IMR-90 (cell line): ENCODE measurements at regions not wholly inside any gene's neighbourhood (a gene's known extent, or its start where the extent isn't known, plus 50 kb on each side); places are given as distances from the start of the nearest gene placed in this dataset.

Experiments used
- ATAC-seq: fragments of 200-7000 bp; cut with Tn5 transposase; 2 replicates; pipeline ENCODE4 v1.9.1; 2020; ENCODE audit warnings: low read depth, mild to moderate bottlenecking, moderate library complexity
- BruUV-seq: library from RNA; stranded (reverse); fragments of 400-500 nt; replicated peaks from 2 replicates; lab custom pipeline; 2021; lab: Mats Ljungman, UMichigan
- CTCF ChIA-PET: fragments of 300-600 bp; formaldehyde crosslinking; extraction: SDS; loops from one replicate; lab custom pipeline; 2021; ENCODE audit warnings: antibody characterized with exemption; lab: Yijun Ruan, JAX
- POLR2A ChIA-PET: fragments of 300-600 bp; sonication (Branson Sonifier 250); formaldehyde crosslinking; loops from one replicate; lab custom pipeline; 2022; ENCODE audit warnings: antibody characterized with exemption; ENCODE audit not compliant: unreplicated experiment; lab: Charles Lee
- DNase-seq: peaks from one replicate; pipeline ENCODE4 v3.0.0; 2013
- H2AFZ ChIP-seq: replicated peaks from 2 replicates; pipeline ENCODE3; 2013; ENCODE audit warnings: low read length, mild to moderate bottlenecking; ENCODE audit not compliant: poor library complexity
- H2AK5ac ChIP-seq: 2 replicates; pipeline ENCODE4 v1.6.1; 2013; ENCODE audit warnings: low read depth, low read length, inconsistent platforms
- H2AK9ac ChIP-seq: replicated peaks from 2 replicates; pipeline ENCODE3; 2013; ENCODE audit warnings: mild to moderate bottlenecking, low read depth, low read length, moderate library complexity; ENCODE audit not compliant: poor library complexity
- H2BK120ac ChIP-seq: 2 replicates; pipeline ENCODE4 v1.6.1; 2013; ENCODE audit warnings: low read depth, low read length, inconsistent platforms
- H2BK15ac ChIP-seq: 3 replicates; pipeline ENCODE4 v1.6.1; 2013; ENCODE audit warnings: low read depth, low read length, inconsistent platforms
- H2BK20ac ChIP-seq: 2 replicates; pipeline ENCODE4 v1.6.1; 2013; ENCODE audit warnings: low read depth, mild to moderate bottlenecking, inconsistent platforms, low read length, moderate library complexity
- H2BK5ac ChIP-seq: 2 replicates; pipeline ENCODE4 v1.6.1; 2013; ENCODE audit warnings: mild to moderate bottlenecking, low read depth, low read length, inconsistent platforms; ENCODE audit not compliant: poor library complexity, severe bottlenecking
- H3K14ac ChIP-seq: replicated peaks from 2 replicates; pipeline ENCODE4 v1.6.1; 2013; ENCODE audit warnings: low read depth, low read length, inconsistent platforms
- H3K18ac ChIP-seq: 2 replicates; pipeline ENCODE4 v1.6.1; 2013; ENCODE audit warnings: low read depth, low read length, control low read depth
- H3K23ac ChIP-seq: 2 replicates; pipeline ENCODE4 v1.6.1; 2013; ENCODE audit warnings: low read depth, low read length, inconsistent platforms
- H3K27ac ChIP-seq: 2 replicates; pipeline ENCODE4 v1.5.1; 2013; ENCODE audit warnings: mild to moderate bottlenecking, control low read depth, low read length; ENCODE audit not compliant: insufficient read depth
- H3K27me3 ChIP-seq: 2 replicates; pipeline ENCODE4 v1.6.1; 2013; ENCODE audit warnings: low read length; ENCODE audit not compliant: control insufficient read depth, insufficient read depth
- H3K36me3 ChIP-seq: 2 replicates; pipeline ENCODE4 v1.6.1; 2013; ENCODE audit warnings: low read length, mixed read lengths; ENCODE audit not compliant: control insufficient read depth, insufficient read depth
- H3K4ac ChIP-seq: 2 replicates; pipeline ENCODE4 v1.6.1; 2013; ENCODE audit warnings: low read depth, low read length, inconsistent platforms
- H3K4me1 ChIP-seq: 2 replicates; pipeline ENCODE4 v1.6.1; 2013; ENCODE audit warnings: low read length, mixed read lengths; ENCODE audit not compliant: control insufficient read depth, insufficient read depth
- H3K4me2 ChIP-seq: 2 replicates; pipeline ENCODE4 v1.6.1; 2013; ENCODE audit warnings: low read depth, mild to moderate bottlenecking, control low read depth, low read length, moderate library complexity
- H3K4me3 ChIP-seq: 2 replicates; pipeline ENCODE4 v1.5.1; 2013; ENCODE audit warnings: low read depth, mild to moderate bottlenecking, control low read depth, low read length, moderate library complexity; ENCODE audit not compliant: insufficient read depth
- H3K56ac ChIP-seq: 2 replicates; pipeline ENCODE4 v1.6.1; 2013; ENCODE audit warnings: low read length, inconsistent platforms; ENCODE audit not compliant: insufficient read depth; ENCODE audit errors: extremely low read depth
- H3K79me1 ChIP-seq, 2 experiments: 2 replicates each; pipeline ENCODE4 v1.6.1; 2013; ENCODE audit warnings: low read length in 2 of 2, inconsistent platforms in 1 of 2, low read depth in 1 of 2
- H3K9ac ChIP-seq: 2 replicates; pipeline ENCODE4 v1.6.1; 2013; ENCODE audit warnings: low read depth, low read length, control low read depth
- H3K9me1 ChIP-seq: 2 replicates; pipeline ENCODE4 v1.6.1; 2013; ENCODE audit warnings: low read length, inconsistent platforms; ENCODE audit not compliant: insufficient read depth
- H3K9me3 ChIP-seq: 2 replicates; pipeline ENCODE4 v1.6.1; 2013; ENCODE audit warnings: low read length; ENCODE audit not compliant: control insufficient read depth, insufficient read depth
- H4K20me1 ChIP-seq: 2 replicates; pipeline ENCODE4 v1.6.1; 2013; ENCODE audit warnings: low read length, inconsistent platforms; ENCODE audit not compliant: insufficient read depth
- H4K5ac ChIP-seq: 2 replicates; pipeline ENCODE4 v1.6.1; 2013; ENCODE audit warnings: mild to moderate bottlenecking, low read depth, low read length, control low read depth
- H4K8ac ChIP-seq, 2 experiments: 2 replicates each; pipeline ENCODE4 v1.6.1; 2013; ENCODE audit warnings: low read depth in 2 of 2, low read length in 2 of 2, control low read depth in 1 of 2, inconsistent platforms in 1 of 2
- H4K91ac ChIP-seq: 2 replicates; pipeline ENCODE4 v1.6.1; 2013; ENCODE audit warnings: low read depth, low read length, inconsistent platforms; ENCODE audit not compliant: insufficient read depth
- BHLHE40 ChIP-seq: fragments of 150-350 bp; IDR thresholded peaks from 2 replicates; pipeline ENCODE4 v1.6.1; 2016; ENCODE audit warnings: mild to moderate bottlenecking, low read depth, low read length
- MAFK ChIP-seq: IDR thresholded peaks from 2 replicates; pipeline ENCODE4 v1.6.1; 2012; ENCODE audit warnings: low read depth, low read length, improper control_type of control experiment
- NFE2L2 ChIP-seq: fragments of 150-350 bp; IDR thresholded peaks from 2 replicates; pipeline ENCODE4 v1.6.1; 2016; ENCODE audit warnings: low read depth, mild to moderate bottlenecking, low read length
- POLR2A ChIP-seq: IDR thresholded peaks from 2 replicates; pipeline ENCODE4 v1.6.1; 2012; ENCODE audit warnings: mild to moderate bottlenecking, low read depth, low read length
- WGBS, 2 experiments: methylation state at CpG; one replicate each; pipeline versions ENCODE4 v1.1.5 to v1.1.7; 2013; ENCODE audit warnings: missing lambda C conversion rate in 2 of 2; ENCODE audit not compliant: insufficient read length in 1 of 2; ENCODE audit errors: extremely low coverage in 2 of 2; 5-methylcytosine and 5-hydroxymethylcytosine counted together
- dilution Hi-C: fragments of 300-500 bp; cut with HindIII; formaldehyde crosslinking; loops from one replicate; pipeline ENCODE4 v1.14.3; 2018; ENCODE audit warnings: low sequenced_read_pairs; ENCODE audit not compliant: unreplicated experiment
- in situ Hi-C: fragments of 300-500 bp; cut with MboI; formaldehyde crosslinking; loops from 3 replicates; pipeline ENCODE4 v1.14.3; 2019; ENCODE audit warnings: low sequenced_read_pairs, inconsistent platforms, mixed read lengths
- intact Hi-C: fragments of 100-400 bp; cut with micrococcal nuclease; formaldehyde crosslinking; loops from 2 replicates; pipeline ENCODE4 v1.10.0; 2022

GRCh38 chr21:27562303-27562702, 595.4 kb upstream of the ADAMTS5 start:
- no peak overlapping the region for H2AFZ ChIP-seq
- H3K23ac ChIP-seq, result no peak overlapping the region
- H4K5ac ChIP-seq, result no peak overlapping the region
- peaks cover 6% of the 10 kb centered on the region for H3K4me1 ChIP-seq
- intact Hi-C loops (loop anchor here (5.0 to 10.0 kb wide), 3 partner anchors 348 to 600 kb away; no protein-coding TSS in a partner anchor), dilution Hi-C loops (no loop called here), in situ Hi-C loops (loop anchor here (25.0 kb wide), 2 partner anchors 775 to 1175 kb away; no protein-coding TSS in a partner anchor)
- H4K20me1 ChIP-seq, result no peaks in the 10 kb centered on the region
- TF ChIP-seq POLR2A (no peak), NFE2L2 (no peak), MAFK (no peak), BHLHE40 (no peak)
- H2BK20ac ChIP-seq, result no peak overlapping the region; the same call in 1 of the 2 replicates
- no peak overlapping the region for H3K56ac ChIP-seq
- H3K9ac ChIP-seq, result no peak overlapping the region
- BruUV-seq, result no TSS peak
- no peak overlapping the region for H2AK9ac ChIP-seq
- H2BK15ac ChIP-seq, result no peak overlapping the region
- no peaks in the 10 kb centered on the region for H3K9me1 ChIP-seq
- CTCF ChIA-PET, result no interaction called here
- H4K91ac ChIP-seq, result peak overlapping the region; percentile 49; the same call in 1 of the 2 replicates
- no peaks in the 10 kb centered on the region for H3K36me3 ChIP-seq
- no peak overlapping the region for H3K4me2 ChIP-seq
- H3K4me3 ChIP-seq, result no peak overlapping the region
- ATAC-seq, result no peak
- H3K18ac ChIP-seq, result 0 out of 2 replicates have a peak overlapping the region, but pooled peaks have one; percentile 29
- H4K8ac ChIP-seq, result no peak overlapping the region
- no peaks in the 10 kb centered on the region for H3K27me3 ChIP-seq
- no peak overlapping the region for H2BK120ac ChIP-seq
- H2AK5ac ChIP-seq, result no peak overlapping the region
- H2BK5ac ChIP-seq, result no peak overlapping the region
- H3K79me1 ChIP-seq, result no peaks in the 10 kb centered on the region
- peak overlapping the region; percentile 31; the same call in 1 of the 2 replicates for H3K4ac ChIP-seq
- H3K14ac ChIP-seq, result no peak overlapping the region
- DNase-seq, result no peak
- POLR2A ChIA-PET, result no interaction called here
- WGBS, 2 experiments, result no CpG with 5 or more reads among the region's 6 CpGs
- H3K9me3 ChIP-seq, result no peaks in the 10 kb centered on the region
- no peak overlapping the region for H3K27ac ChIP-seq
